GM12864 (cell line): ENCODE measurements at regions not wholly inside any gene's neighbourhood (a gene's known extent, or its start where the extent isn't known, plus 50 kb on each side); places are given as distances from the start of the nearest gene placed in this dataset.

Experiments
- DNase-seq: peaks from one replicate; pipeline ENCODE4 v3.0.0-alpha.2; 2011; ENCODE audit warnings: low read depth
- H3K4me3 ChIP-seq: 2 replicates; pipeline ENCODE4 v1.5.1; 2011; ENCODE audit warnings: mild to moderate bottlenecking, low read depth, low read length, control low read depth
- TF ChIP-seq, protein P1 (sequence below): IDR thresholded peaks from 2 replicates; pipeline ENCODE4 v1.5.1; 2011; ENCODE audit warnings: low read depth, mild to moderate bottlenecking, moderate library complexity, low read length, control low read depth, inconsistent platforms; ENCODE audit errors: missing control alignments

DNA sequence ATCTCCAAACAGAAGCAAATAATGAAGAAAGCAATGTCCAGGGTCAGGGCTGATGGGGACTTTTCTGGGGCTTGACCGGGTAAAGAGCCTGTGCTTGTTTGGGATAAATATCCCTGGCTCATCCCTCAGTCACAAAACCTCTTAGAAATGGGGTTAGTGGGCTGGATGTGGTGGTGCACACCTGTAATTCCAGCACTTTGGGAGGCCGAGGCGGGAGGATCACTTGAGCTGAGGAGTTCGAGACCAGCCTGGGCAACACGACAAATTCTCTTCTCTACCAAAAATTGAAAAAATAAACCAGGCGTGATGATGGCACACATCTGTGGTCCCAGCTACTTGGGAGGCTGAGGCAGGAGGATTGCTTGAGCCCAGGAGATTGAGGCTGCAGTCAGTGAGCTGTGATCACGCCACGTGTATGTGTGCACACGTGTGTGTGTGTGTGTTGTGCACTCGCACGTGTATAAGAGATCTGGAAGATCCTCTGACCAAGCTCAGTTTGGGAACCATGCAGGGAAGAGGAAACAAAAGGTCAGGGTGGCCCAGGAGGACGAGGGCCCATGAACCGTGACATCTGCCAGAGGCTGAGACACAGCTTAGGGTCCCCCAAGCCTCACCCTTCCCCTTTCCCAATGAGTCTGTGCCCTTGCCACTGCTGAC is 258.6 kb downstream of the TEX36 start:
- H3K4me3 ChIP-seq: no peak overlapping the region
- TF ChIP-seq, protein P1, sequence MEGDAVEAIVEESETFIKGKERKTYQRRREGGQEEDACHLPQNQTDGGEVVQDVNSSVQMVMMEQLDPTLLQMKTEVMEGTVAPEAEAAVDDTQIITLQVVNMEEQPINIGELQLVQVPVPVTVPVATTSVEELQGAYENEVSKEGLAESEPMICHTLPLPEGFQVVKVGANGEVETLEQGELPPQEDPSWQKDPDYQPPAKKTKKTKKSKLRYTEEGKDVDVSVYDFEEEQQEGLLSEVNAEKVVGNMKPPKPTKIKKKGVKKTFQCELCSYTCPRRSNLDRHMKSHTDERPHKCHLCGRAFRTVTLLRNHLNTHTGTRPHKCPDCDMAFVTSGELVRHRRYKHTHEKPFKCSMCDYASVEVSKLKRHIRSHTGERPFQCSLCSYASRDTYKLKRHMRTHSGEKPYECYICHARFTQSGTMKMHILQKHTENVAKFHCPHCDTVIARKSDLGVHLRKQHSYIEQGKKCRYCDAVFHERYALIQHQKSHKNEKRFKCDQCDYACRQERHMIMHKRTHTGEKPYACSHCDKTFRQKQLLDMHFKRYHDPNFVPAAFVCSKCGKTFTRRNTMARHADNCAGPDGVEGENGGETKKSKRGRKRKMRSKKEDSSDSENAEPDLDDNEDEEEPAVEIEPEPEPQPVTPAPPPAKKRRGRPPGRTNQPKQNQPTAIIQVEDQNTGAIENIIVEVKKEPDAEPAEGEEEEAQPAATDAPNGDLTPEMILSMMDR: no peak
- DNase-seq: no peak

DNA sequence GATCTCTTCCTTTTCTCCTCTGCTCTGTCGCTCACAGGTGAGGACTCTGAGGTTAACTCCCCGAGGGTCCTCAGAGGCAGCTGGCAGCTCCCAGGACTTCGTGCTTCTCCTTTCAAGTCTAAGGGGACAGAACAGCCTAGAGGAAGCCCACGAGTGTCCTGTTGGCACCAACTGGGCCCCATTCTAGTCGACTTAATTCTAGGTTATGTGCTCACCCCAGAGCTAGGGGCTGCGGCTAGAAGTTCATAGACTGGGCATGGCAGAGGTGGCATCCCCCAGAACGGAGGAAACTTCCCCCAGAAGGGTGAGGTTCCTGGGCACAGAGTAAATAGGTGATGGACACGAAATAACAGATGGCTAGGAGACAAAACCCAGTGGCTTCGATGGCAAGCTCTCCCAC is 259.4 kb downstream of the TEX36 start:
- no peak for DNase-seq
- H3K4me3 ChIP-seq: no peak overlapping the region
- TF ChIP-seq, protein P1: no peak

DNA sequence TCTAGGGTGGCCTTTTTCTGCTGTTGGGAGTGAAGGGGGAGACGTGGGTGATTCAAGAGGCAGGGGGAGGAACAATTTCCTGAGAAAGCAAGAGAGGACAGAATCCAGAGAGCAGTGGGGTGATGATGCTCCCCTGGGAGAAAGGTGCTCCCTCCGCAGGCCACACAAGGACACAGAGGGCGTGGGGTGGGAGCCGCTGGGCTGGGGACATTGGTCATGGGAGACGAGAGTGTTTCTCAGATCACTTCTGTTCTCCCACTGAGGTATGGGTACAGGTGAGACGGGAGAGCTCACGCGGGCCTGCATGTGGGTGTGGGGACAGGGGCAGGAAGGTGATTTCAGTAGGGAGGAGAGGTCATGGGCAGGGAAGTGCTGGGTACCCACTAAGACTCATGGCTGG is 259.5 kb upstream of the CTBP2 start:
- DNase-seq: no peak
- no peak overlapping the region for H3K4me3 ChIP-seq
- TF ChIP-seq, protein P1: no peak

DNA sequence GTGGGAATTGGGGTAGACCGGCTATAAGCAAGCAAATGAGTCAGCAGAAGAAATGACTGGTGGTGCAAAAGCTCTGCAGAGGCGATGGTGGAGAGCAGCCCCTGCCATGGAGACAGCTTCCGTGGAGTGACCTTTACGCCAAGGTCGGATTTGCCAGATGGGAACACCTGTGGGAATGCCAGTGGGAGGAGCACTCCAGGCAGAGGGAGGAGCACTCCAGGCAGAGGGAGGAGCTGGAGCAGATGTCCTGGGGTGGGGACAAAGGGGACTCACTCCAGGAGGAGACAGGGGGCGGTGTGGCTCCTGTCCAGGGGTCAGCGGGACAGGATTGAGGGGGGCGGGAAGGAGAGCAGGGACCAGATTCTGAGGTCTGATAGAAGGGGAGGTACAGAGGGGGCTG is 258.8 kb upstream of the CTBP2 start:
- TF ChIP-seq, protein P1: no peak
- no peak overlapping the region for H3K4me3 ChIP-seq
- DNase-seq: no peak

DNA sequence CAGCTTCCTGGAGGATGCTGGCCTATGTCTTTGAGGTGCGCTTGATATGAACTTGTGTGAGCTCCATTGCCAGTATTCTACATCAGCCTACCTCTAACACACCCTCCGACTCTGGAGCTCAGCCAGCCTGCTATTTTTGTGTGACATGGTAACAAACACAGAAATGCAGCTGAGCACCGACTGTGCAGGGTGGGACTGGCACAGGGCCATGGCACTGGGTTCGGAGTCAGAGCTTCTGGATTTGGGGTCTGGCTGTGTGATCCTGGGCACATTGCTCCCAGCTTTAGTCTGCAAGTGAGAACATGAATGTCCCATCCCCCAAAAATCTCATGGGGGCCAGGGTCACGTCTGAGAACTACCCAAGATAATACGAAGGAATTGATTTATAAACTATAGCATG is 257.2 kb upstream of the CTBP2 start:
- DNase-seq: no peak
- TF ChIP-seq, protein P1: no peak

DNA sequence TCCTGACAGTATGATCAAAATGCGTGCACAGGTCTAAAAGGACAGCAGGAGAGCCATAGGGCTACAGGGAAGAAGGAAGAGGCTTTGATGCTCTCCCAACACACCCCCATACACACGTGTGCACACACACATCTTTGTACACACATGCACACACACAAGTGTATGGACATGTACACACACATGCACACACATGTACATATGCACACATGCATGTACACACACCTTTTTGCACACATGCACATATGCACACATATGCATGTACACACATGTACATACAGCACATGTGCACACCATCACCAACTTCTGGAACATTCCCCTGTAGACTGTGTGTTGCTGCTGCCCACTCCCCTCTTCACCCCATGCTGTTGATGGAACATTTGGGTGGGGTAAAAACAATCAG is 255.6 kb upstream of the CTBP2 start:
- DNase-seq: no peak
- H3K4me3 ChIP-seq: no peak overlapping the region
- TF ChIP-seq, protein P1: no peak

More for the DNA sequence above, 257.2 kb upstream of the CTBP2 start:
- H3K4me3 ChIP-seq: no peak overlapping the region

DNA sequence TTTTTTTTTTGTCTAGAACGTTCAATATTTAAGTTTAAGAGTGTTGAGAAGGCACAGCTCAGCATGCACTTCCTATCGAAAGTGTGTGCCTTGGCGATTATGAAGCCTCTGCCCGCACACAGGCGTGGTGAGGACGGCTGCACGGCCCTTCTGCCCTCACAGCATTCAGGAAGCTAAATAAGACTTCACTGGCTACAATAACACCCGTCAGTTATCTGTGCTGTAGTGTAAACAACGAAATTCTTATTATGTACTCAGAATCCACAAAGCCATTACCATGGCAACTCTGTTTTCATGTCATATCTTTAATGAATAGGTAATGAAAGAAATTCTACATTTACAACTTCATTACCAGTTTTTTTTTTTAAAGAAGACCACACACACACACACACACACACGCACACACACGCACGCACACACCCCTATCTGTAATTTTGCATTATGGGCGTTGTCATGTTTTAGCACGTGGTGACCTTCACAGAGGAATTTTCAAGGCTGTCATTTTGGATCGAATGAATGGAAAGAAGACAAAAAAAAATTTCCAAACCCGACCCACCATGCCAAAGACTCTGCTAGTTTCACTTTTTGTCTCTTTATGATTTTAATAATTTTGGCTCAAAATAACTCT is 254.8 kb upstream of the CTBP2 start:
- TF ChIP-seq, protein P1: no peak
- DNase-seq: no peak
- no peak overlapping the region for H3K4me3 ChIP-seq
